ENCODE measurements at regions not wholly inside any gene's neighbourhood (a gene's known extent, or its start where the extent isn't known, plus 50 kb on each side); places are given as distances from the start of the nearest gene placed in this dataset.

GRCh38 chr4:104262678-104263077 lies 232.0 kb downstream of the CXXC4 start:
- TF ChIP-seq CTCF (IDR thresholded peaks at IDR 0.05) (no peak), POLR2A (IDR thresholded peaks at IDR 0.05) (no peak), EP300 (IDR thresholded peaks at IDR 0.05) (no peak)

Measured in ovary (tissue), 3 donors.